ENCODE measurements at regions not wholly inside any gene's neighbourhood (a gene's known extent, or its start where the extent isn't known, plus 50 kb on each side); places are given as distances from the start of the nearest gene placed in this dataset.

DNA sequence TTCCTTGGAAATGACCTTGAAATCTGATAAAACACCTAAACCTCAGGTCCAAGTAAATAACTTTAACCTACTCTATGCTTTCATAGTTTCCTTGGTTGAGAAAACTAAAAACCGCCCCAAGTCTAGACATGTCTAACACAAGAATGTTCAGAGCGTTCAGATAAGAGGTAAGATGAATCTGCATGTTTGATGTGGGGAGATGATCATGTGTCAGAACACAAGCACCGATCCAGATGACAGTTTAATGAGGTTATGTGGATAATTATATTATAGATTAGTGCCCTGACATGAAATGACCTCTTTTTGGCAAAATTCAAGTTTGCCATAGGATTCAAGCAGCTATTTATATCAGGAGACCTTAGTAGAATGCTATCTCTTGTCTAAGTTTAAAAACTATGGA is 729.8 kb upstream of the SOX11 start:
- TF ChIP-seq, protein P1, sequence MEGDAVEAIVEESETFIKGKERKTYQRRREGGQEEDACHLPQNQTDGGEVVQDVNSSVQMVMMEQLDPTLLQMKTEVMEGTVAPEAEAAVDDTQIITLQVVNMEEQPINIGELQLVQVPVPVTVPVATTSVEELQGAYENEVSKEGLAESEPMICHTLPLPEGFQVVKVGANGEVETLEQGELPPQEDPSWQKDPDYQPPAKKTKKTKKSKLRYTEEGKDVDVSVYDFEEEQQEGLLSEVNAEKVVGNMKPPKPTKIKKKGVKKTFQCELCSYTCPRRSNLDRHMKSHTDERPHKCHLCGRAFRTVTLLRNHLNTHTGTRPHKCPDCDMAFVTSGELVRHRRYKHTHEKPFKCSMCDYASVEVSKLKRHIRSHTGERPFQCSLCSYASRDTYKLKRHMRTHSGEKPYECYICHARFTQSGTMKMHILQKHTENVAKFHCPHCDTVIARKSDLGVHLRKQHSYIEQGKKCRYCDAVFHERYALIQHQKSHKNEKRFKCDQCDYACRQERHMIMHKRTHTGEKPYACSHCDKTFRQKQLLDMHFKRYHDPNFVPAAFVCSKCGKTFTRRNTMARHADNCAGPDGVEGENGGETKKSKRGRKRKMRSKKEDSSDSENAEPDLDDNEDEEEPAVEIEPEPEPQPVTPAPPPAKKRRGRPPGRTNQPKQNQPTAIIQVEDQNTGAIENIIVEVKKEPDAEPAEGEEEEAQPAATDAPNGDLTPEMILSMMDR (IDR thresholded peaks at IDR 0.05; ENCODE audit: insufficient read depth, low read length, poor library complexity, severe bottlenecking): no peak
- no peak for TF ChIP-seq EZH2phosphoT487 (conservative IDR thresholded peaks at IDR 0.05; ENCODE audit: low read length)
